Panc1 (cell line): ENCODE measurements at regions not wholly inside any gene's neighbourhood (a gene's known extent, or its start where the extent isn't known, plus 50 kb on each side); places are given as distances from the start of the nearest gene placed in this dataset.

Experiments used
- ATAC-seq: fragments of 200-7000 bp; cut with Tn5 transposase; 2 replicates; pipeline ENCODE4 v1.9.1; 2020; ENCODE audit warnings: mild to moderate bottlenecking, moderate library complexity
- BruUV-seq: library from RNA; stranded (reverse); fragments of 400-500 nt; replicated peaks from 2 replicates; lab custom pipeline; 2021; lab: Mats Ljungman, UMichigan
- CTCF ChIA-PET: fragments of 300-600 bp; sonication (Branson Sonifier 250); formaldehyde crosslinking; loops from one replicate; lab custom pipeline; 2022; ENCODE audit warnings: antibody characterized with exemption; lab: Charles Lee
- POLR2A ChIA-PET: fragments of 300-600 bp; sonication (Branson Sonifier 250); formaldehyde crosslinking; loops from one replicate; lab custom pipeline; 2022; ENCODE audit warnings: antibody characterized with exemption; lab: Charles Lee
- DNase-seq: peaks from one replicate; pipeline ENCODE4 v3.0.0-alpha.2; 2010; ENCODE audit warnings: low read depth, low spot score
- H3K27ac ChIP-seq: 2 replicates; pipeline ENCODE4 v1.5.1; 2011; ENCODE audit warnings: mild to moderate bottlenecking, low read length, inconsistent platforms
- H3K27me3 ChIP-seq: fragments of 200-500 bp; sonication (Bioruptor generic); 2 replicates; pipeline ENCODE4 v1.6.0; 2014; ENCODE audit warnings: low read length, inconsistent platforms; ENCODE audit not compliant: control insufficient read depth, insufficient read depth
- H3K36me3 ChIP-seq: fragments of 200-500 bp; sonication (Bioruptor generic); 2 replicates; pipeline ENCODE4 v1.5.1; 2014; ENCODE audit warnings: inconsistent platforms, mild to moderate bottlenecking, low read length, moderate library complexity; ENCODE audit not compliant: control insufficient read depth, insufficient read depth
- H3K4me1 ChIP-seq: 2 replicates; pipeline ENCODE4 v1.5.1; 2011; ENCODE audit warnings: inconsistent platforms, mild to moderate bottlenecking, low read length, moderate library complexity; ENCODE audit not compliant: control insufficient read depth, insufficient read depth
- H3K4me3 ChIP-seq, 2 experiments: 2 replicates each; pipeline ENCODE4 v1.5.1; 2011 to 2012; ENCODE audit warnings: low read depth in 2 of 2, low read length in 2 of 2, mild to moderate bottlenecking in 2 of 2, inconsistent platforms in 1 of 2, moderate library complexity in 1 of 2
- H3K9me3 ChIP-seq: fragments of 200-500 bp; sonication (Bioruptor generic); 2 replicates; pipeline ENCODE4 v1.5.1; 2014; ENCODE audit warnings: low read depth, mild to moderate bottlenecking, inconsistent platforms, low read length, moderate library complexity; ENCODE audit not compliant: control insufficient read depth, insufficient read depth
- POLR2AphosphoS5 ChIP-seq: IDR thresholded peaks from 2 replicates; pipeline ENCODE4 v1.6.1; 2012; ENCODE audit warnings: mild to moderate bottlenecking, low read depth, low read length, moderate library complexity
- SIN3A ChIP-seq: IDR thresholded peaks from 2 replicates; pipeline ENCODE4 v1.6.1; 2012; ENCODE audit warnings: low read depth, mild to moderate bottlenecking, low read length, moderate library complexity, borderline replicate concordance; ENCODE audit not compliant: insufficient read depth
- TCF7L2 ChIP-seq: IDR thresholded peaks from 2 replicates; pipeline ENCODE4 v1.6.1; 2011; ENCODE audit warnings: mild to moderate bottlenecking, low read depth, low read length, inconsistent platforms
- in situ Hi-C: cut with HindIII; loops from 2 replicates; pipeline ENCODE4 v1.10.0; 2016; ENCODE audit warnings: low sequenced_read_pairs, low pct_unique_long_range_greater_than_20kb
- intact Hi-C: fragments of 100-400 bp; cut with micrococcal nuclease; formaldehyde crosslinking; loops from one replicate; pipeline ENCODE4 v1.10.0; 2022; ENCODE audit not compliant: unreplicated experiment
- TF ChIP-seq, protein P1 (sequence below): fragments of 450-650 bp; IDR thresholded peaks from 2 replicates; pipeline ENCODE4 v1.5.1; 2017; ENCODE audit warnings: mild to moderate bottlenecking
- TF ChIP-seq, protein P2 (sequence below), 2 experiments: IDR thresholded peaks; 2 replicates each; pipeline ENCODE4 v1.6.1; 2011 to 2012; ENCODE audit warnings: low read depth in 2 of 2, control low read depth in 1 of 2, low read length in 1 of 2, mild to moderate bottlenecking in 1 of 2, moderate library complexity in 1 of 2; ENCODE audit not compliant: insufficient read depth in 1 of 2

DNA sequence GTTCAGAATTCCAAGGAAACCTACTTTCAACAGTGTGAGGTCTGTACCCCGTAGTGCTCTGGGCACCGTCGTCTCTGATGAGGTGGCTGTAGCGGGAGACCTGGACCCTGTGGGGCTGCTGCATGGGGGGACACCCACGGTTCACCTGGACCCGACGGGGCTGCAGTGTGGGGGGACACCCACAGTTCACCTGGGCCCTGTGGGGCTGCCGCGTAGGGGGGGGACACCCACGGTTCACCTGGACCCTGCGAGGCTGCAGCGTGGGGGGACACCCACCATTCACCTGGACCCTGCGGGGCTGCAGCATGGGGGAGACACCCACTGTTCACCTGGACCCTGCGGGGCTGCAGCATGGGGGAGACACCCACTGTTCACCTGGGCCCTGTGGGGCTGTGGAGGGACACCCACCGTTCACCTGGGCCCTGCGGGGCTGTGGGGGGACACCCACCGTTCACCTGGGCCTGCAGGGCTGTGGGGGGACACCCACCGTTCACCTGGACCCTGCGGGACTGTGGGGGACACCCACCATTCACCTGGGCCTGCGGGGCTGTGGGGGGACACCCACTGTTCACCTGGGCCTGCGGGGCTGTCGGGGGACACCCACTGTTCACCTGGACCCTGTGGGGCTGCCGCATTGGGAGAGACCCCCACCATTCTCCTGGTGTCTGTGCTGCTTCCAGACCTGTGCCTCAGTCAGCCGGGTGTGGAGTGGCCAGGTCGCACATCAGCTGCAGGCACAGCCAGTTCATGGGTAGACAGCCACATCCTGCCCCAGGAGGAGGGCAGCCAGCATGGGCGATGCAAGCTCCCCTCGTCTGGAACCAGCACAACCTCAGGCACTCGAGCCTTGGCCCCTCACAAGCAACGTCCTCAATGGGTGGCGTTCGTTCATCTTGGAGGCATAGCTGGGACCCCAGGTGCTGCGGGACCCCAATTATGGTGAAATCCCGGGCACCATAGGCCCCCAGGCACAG is 114.5 kb downstream of the TMEM18 start:
- ChIA-PET POLR2A (no interaction called here), CTCF (no interaction called here)
- Histone ChIP-seq H3K4me3 (no peak overlapping the region), H3K36me3 (no peaks in the 10 kb centered on the region), H3K27me3 (peaks cover 23% of the 10 kb centered on the region), H3K9me3 (no peaks in the 10 kb centered on the region), H3K4me1 (no peaks in the 10 kb centered on the region), H3K27ac (no peak overlapping the region)
- ATAC-seq = no peak
- no TSS peak for BruUV-seq
- in situ Hi-C loops = no loop called here
- no peak for DNase-seq
- TF ChIP-seq, protein P1, sequence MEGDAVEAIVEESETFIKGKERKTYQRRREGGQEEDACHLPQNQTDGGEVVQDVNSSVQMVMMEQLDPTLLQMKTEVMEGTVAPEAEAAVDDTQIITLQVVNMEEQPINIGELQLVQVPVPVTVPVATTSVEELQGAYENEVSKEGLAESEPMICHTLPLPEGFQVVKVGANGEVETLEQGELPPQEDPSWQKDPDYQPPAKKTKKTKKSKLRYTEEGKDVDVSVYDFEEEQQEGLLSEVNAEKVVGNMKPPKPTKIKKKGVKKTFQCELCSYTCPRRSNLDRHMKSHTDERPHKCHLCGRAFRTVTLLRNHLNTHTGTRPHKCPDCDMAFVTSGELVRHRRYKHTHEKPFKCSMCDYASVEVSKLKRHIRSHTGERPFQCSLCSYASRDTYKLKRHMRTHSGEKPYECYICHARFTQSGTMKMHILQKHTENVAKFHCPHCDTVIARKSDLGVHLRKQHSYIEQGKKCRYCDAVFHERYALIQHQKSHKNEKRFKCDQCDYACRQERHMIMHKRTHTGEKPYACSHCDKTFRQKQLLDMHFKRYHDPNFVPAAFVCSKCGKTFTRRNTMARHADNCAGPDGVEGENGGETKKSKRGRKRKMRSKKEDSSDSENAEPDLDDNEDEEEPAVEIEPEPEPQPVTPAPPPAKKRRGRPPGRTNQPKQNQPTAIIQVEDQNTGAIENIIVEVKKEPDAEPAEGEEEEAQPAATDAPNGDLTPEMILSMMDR = no peak
- no peak for TF ChIP-seq POLR2AphosphoS5
- no peak for TF ChIP-seq TCF7L2
- no peak for TF ChIP-seq SIN3A
- TF ChIP-seq, protein P2, sequence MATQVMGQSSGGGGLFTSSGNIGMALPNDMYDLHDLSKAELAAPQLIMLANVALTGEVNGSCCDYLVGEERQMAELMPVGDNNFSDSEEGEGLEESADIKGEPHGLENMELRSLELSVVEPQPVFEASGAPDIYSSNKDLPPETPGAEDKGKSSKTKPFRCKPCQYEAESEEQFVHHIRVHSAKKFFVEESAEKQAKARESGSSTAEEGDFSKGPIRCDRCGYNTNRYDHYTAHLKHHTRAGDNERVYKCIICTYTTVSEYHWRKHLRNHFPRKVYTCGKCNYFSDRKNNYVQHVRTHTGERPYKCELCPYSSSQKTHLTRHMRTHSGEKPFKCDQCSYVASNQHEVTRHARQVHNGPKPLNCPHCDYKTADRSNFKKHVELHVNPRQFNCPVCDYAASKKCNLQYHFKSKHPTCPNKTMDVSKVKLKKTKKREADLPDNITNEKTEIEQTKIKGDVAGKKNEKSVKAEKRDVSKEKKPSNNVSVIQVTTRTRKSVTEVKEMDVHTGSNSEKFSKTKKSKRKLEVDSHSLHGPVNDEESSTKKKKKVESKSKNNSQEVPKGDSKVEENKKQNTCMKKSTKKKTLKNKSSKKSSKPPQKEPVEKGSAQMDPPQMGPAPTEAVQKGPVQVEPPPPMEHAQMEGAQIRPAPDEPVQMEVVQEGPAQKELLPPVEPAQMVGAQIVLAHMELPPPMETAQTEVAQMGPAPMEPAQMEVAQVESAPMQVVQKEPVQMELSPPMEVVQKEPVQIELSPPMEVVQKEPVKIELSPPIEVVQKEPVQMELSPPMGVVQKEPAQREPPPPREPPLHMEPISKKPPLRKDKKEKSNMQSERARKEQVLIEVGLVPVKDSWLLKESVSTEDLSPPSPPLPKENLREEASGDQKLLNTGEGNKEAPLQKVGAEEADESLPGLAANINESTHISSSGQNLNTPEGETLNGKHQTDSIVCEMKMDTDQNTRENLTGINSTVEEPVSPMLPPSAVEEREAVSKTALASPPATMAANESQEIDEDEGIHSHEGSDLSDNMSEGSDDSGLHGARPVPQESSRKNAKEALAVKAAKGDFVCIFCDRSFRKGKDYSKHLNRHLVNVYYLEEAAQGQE (IDR thresholded peaks at IDR 0.05; ENCODE audit: insufficient read depth in 1 of 2, low read depth in 2 of 2, low read length in 1 of 2) = no peak
- intact Hi-C loops = no loop called here

DNA sequence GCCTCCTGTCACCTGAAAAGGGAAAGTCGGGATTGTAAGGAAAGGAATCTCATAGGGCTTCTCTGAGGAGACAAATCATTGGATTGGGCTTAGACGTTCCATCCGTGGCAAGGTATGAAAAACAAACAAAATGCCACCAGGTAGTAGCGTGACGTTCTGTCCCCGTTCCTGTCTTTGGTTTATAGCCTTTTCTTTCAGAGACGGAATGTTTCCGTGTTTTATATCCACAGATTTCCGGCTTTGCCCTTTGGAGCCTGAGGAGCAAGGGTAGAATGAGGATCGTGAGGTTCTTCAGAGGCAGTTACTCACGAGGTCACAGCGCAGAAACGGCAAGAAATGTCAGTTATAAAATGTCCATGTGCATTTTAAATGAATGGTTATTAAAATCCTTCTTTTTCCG is 118.3 kb downstream of the TMEM18 start:
- no peak for DNase-seq
- Histone ChIP-seq H3K27me3 (peaks cover 26% of the 10 kb centered on the region), H3K4me3 (no peak overlapping the region), H3K36me3 (no peaks in the 10 kb centered on the region), H3K27ac (no peak overlapping the region), H3K9me3 (no peaks in the 10 kb centered on the region), H3K4me1 (no peaks in the 10 kb centered on the region)
- intact Hi-C loops = no loop called here
- TF ChIP-seq, protein P1 = no peak
- TF ChIP-seq, protein P2 (IDR thresholded peaks at IDR 0.05; ENCODE audit: insufficient read depth in 1 of 2, low read depth in 2 of 2, low read length in 1 of 2) = no peak
- no peak for TF ChIP-seq TCF7L2
- no peak for TF ChIP-seq POLR2AphosphoS5
- TF ChIP-seq SIN3A = no peak
- CTCF ChIA-PET = no interaction called here
- no TSS peak for BruUV-seq
- in situ Hi-C loops = no loop called here
- no peak for ATAC-seq
- POLR2A ChIA-PET = no interaction called here
